HepG2 (cell line): ENCODE measurements at regions not wholly inside any gene's neighbourhood (a gene's known extent, or its start where the extent isn't known, plus 50 kb on each side); places are given as distances from the start of the nearest gene placed in this dataset.

ENCODE experiments used
- ATAC-seq: fragments of 200-7000 bp; cut with Tn5 transposase; 3 replicates; pipeline ENCODE4 v1.9.1; 2020; ENCODE audit warnings: mild to moderate bottlenecking, moderate library complexity
- BruUV-seq: library from RNA; stranded (reverse); fragments of 400-500 nt; replicated peaks from 2 replicates; lab custom pipeline; 2021; lab: Mats Ljungman, UMichigan
- CTCF ChIA-PET: fragments of 300-600 bp; formaldehyde crosslinking; extraction: SDS; loops from one replicate; lab custom pipeline; 2021; ENCODE audit warnings: low total read pairs, inconsistent platforms, low intra/inter-chr PET ratio; lab: Yijun Ruan, JAX
- POLR2A ChIA-PET: fragments of 350-600 bp; sonication (Branson Sonifier 250); formaldehyde crosslinking; loops from one replicate; lab custom pipeline; 2020; ENCODE audit warnings: antibody characterized with exemption, inconsistent platforms; lab: Yijun Ruan, JAX
- DNase-seq: peaks from one replicate; pipeline ENCODE4 v3.0.0-alpha.2; 2015; ENCODE audit warnings: low spot score
- FAIRE-seq: peaks from 3 replicates; lab custom pipeline; 2011; peaks lifted over from hg19 to GRCh38; lab: Jason Lieb, UNC
- H2AFZ ChIP-seq: one replicate; pipeline ENCODE4 v1.6.1; 2011; ENCODE audit warnings: low read length, inconsistent platforms
- H3K27ac ChIP-seq: fragments of 300-600 bp; 3 replicates; pipeline ENCODE4 v1.8.0; 2011; ENCODE audit warnings: mixed run types, mild to moderate bottlenecking, mixed read lengths, low read length, inconsistent platforms; ENCODE audit not compliant: insufficient read depth; ENCODE audit errors: extremely low read length
- H3K27me3 ChIP-seq, 2 experiments: fragments of 200-600 bp in 1 of 2; 2 replicates in 1 of 2; 3 replicates in 1 of 2; pipeline versions ENCODE4 v1.6.0 to v1.8.0; 2011; ENCODE audit warnings: low read length in 2 of 2, mild to moderate bottlenecking in 2 of 2, moderate library complexity in 2 of 2, inconsistent platforms in 1 of 2; ENCODE audit not compliant: insufficient read depth in 2 of 2, control insufficient read depth in 1 of 2
- H3K36me3 ChIP-seq, 2 experiments: fragments of 200-600 bp in 1 of 2; replicated peaks in 1 of 2; 2 replicates in 1 of 2; 3 replicates in 1 of 2; pipeline versions ENCODE4 v1.5.1 to v1.8.0; 2011; ENCODE audit warnings: low read length in 2 of 2, inconsistent platforms in 1 of 2; ENCODE audit not compliant: insufficient read depth in 2 of 2, control insufficient read depth in 1 of 2
- H3K4me1 ChIP-seq: 2 replicates; pipeline ENCODE4 v1.5.1; 2012; ENCODE audit warnings: low read length, inconsistent platforms; ENCODE audit not compliant: insufficient read depth
- H3K4me2 ChIP-seq: 2 replicates; pipeline ENCODE4 v1.6.0; 2011; ENCODE audit warnings: low read depth, low read length, inconsistent platforms
- H3K4me3 ChIP-seq, 3 experiments: fragments of 200-600 bp in 1 of 3; sonication (generic), shearing (Covaris generic) in 1 of 3; replicated peaks in 1 of 3; 2 replicates each; pipeline ENCODE4 v1.5.1; 2011 to 2016; ENCODE audit warnings: low read length in 3 of 3, inconsistent platforms in 2 of 3, low read depth in 2 of 3, mild to moderate bottlenecking in 2 of 3, control low read depth in 1 of 3, mixed read lengths in 1 of 3; ENCODE audit not compliant: insufficient read depth in 1 of 3
- H3K79me2 ChIP-seq: one replicate; pipeline ENCODE4 v1.6.1; 2011; ENCODE audit warnings: low read length, inconsistent platforms; ENCODE audit not compliant: insufficient read depth
- H3K9ac ChIP-seq: 2 replicates; pipeline ENCODE4 v1.6.0; 2011; ENCODE audit warnings: mild to moderate bottlenecking, low read depth, low read length, inconsistent platforms; ENCODE audit not compliant: insufficient read depth
- H3K9me3 ChIP-seq: 2 replicates; pipeline ENCODE4 v1.5.1; 2012; ENCODE audit warnings: mild to moderate bottlenecking, low read length
- H4K20me1 ChIP-seq: 2 replicates; pipeline ENCODE4 v1.6.0; 2011; ENCODE audit warnings: inconsistent platforms, mild to moderate bottlenecking, low read length, moderate library complexity; ENCODE audit not compliant: insufficient read depth
- ATF7 ChIP-seq, 2 experiments: fragments of 450-650 bp in 1 of 2; sonication (generic) in 1 of 2; formaldehyde crosslinking in 1 of 2; IDR thresholded peaks; 2 replicates each; pipeline versions ENCODE4 v1.4.0 to v1.6.1; 2016 to 2020; ENCODE audit warnings: antibody characterized with exemption in 1 of 2, mild to moderate bottlenecking in 1 of 2, missing genetic modification reagents in 1 of 2
- CREB1 ChIP-seq, 2 experiments: fragments of 450-650 bp in 1 of 2; IDR thresholded peaks; 2 replicates each; pipeline ENCODE4 v1.6.1; 2016 to 2017; ENCODE audit warnings: control low read depth in 1 of 2, mild to moderate bottlenecking in 1 of 2, missing compliant biosample characterization in 1 of 2, missing genetic modification characterization in 1 of 2
- PAXIP1 ChIP-seq: sonication (generic); formaldehyde crosslinking; conservative IDR thresholded peaks from 2 replicates; pipeline ENCODE4 v1.4.0; 2020; ENCODE audit warnings: mild to moderate bottlenecking, missing genetic modification reagents, moderate library complexity
- SNAI1 ChIP-seq: sonication (generic); formaldehyde crosslinking; IDR thresholded peaks from 2 replicates; pipeline ENCODE4 v1.5.0; 2020; ENCODE audit warnings: mild to moderate bottlenecking, missing genetic modification reagents, borderline replicate concordance
- in situ Hi-C: cut with HindIII; loops from 2 replicates; pipeline ENCODE4 v1.10.0; 2017; ENCODE audit warnings: low pct_unique_long_range_greater_than_20kb; ENCODE audit not compliant: extremely low pct_ligation_motif_present
- intact Hi-C: fragments of 100-400 bp; cut with micrococcal nuclease; formaldehyde crosslinking; loops from one replicate; pipeline ENCODE4 v1.10.0; 2022; ENCODE audit not compliant: unreplicated experiment

- H3K4me1 ChIP-seq = no peaks in the 10 kb centered on the region
- no peak overlapping the region for H2AFZ ChIP-seq
- no peak overlapping the region for H3K4me2 ChIP-seq
- H3K27ac ChIP-seq = no peak overlapping the region
- FAIRE-seq (no peak), DNase-seq (no peak), ATAC-seq (no peak)
- intact Hi-C loops (no loop called here), in situ Hi-C loops (no loop called here)
- peaks cover 82% of the 10 kb centered on the region for H3K9me3 ChIP-seq
- ChIA-PET CTCF (no interaction called here), POLR2A (no interaction called here)
- no peaks in the 10 kb centered on the region for H3K36me3 ChIP-seq
- H3K27me3 ChIP-seq = no peaks in the 10 kb centered on the region
- BruUV-seq = no TSS peak
- TF ChIP-seq CREB1 (IDR thresholded peaks at IDR 0.05) (peak; percentile 71), CREB1 (CRISPR knock-in tag; IDR thresholded peaks at IDR 0.05) (no peak), ATF7 (IDR thresholded peaks at IDR 0.05) (peak; percentile 88), ATF7 (CRISPR knock-in tag; IDR thresholded peaks at IDR 0.05) (no peak), SNAI1 (CRISPR knock-in tag) (no peak), PAXIP1 (CRISPR knock-in tag) (no peak)
- no peak overlapping the region for H3K4me3 ChIP-seq
- H4K20me1 ChIP-seq = no peaks in the 10 kb centered on the region
- no peak overlapping the region for H3K9ac ChIP-seq
- no peaks in the 10 kb centered on the region for H3K79me2 ChIP-seq
Measured at GRCh38 chr2:116680256-116680936, 1134.1 kb upstream of the DDX18 start.
